ENCODE measurements at regions not wholly inside any gene's neighbourhood (a gene's known extent, or its start where the extent isn't known, plus 50 kb on each side); places are given as distances from the start of the nearest gene placed in this dataset.
"Not testable (repeated sequence)": the region's sequence is repeated elsewhere in the genome, so short reads cannot be mapped to it uniquely, and the experiment has no call there.

GRCh38 chr2:111420074-111420473, 299.4 kb downstream of the BCL2L11 start:
- not testable (repeated sequence) for DNase-seq (ENCODE audit: low read depth in 3 of 3, low spot score in 1 of 3)

- not testable (repeated sequence) for DNase-seq (ENCODE audit: low read depth in 3 of 3, low spot score in 1 of 3)
Observed at GRCh38 chr2:111420835-111421234, 300.1 kb downstream of the BCL2L11 start.

- not testable (repeated sequence) for DNase-seq (ENCODE audit: low read depth in 3 of 3, low spot score in 1 of 3)
Observed at GRCh38 chr2:111421949-111422348, 301.2 kb downstream of the BCL2L11 start.

- DNase-seq (ENCODE audit: low read depth in 3 of 3, low spot score in 1 of 3), result not testable (repeated sequence)
Observed at GRCh38 chr2:111422562-111422961, 301.8 kb downstream of the BCL2L11 start.

GRCh38 chr2:111423184-111423583, 302.5 kb downstream of the BCL2L11 start:
- DNase-seq (ENCODE audit: low read depth in 3 of 3, low spot score in 1 of 3), result not testable (repeated sequence)

- not testable (repeated sequence) for DNase-seq (ENCODE audit: low read depth in 3 of 3, low spot score in 1 of 3)
Observed at GRCh38 chr2:111424176-111424575, 303.5 kb downstream of the BCL2L11 start.

GRCh38 chr2:111424851-111425309, 304.2 kb downstream of the BCL2L11 start:
- peak in 1 of 3 donors; percentile 41 for DNase-seq (ENCODE audit: low read depth in 3 of 3, low spot score in 1 of 3)

- not testable (repeated sequence) for DNase-seq (ENCODE audit: low read depth in 3 of 3, low spot score in 1 of 3)
Observed at GRCh38 chr2:111425789-111426201, 305.1 kb downstream of the BCL2L11 start.

- DNase-seq (ENCODE audit: low read depth in 3 of 3, low spot score in 1 of 3), result not testable (repeated sequence)
Observed at GRCh38 chr2:111427346-111427745, 306.6 kb downstream of the BCL2L11 start.

GRCh38 chr2:111428915-111429314, 308.2 kb downstream of the BCL2L11 start:
- DNase-seq (ENCODE audit: low read depth in 3 of 3, low spot score in 1 of 3), result not testable (repeated sequence)

GRCh38 chr2:111429353-111429752, 308.6 kb downstream of the BCL2L11 start:
- not testable (repeated sequence) for DNase-seq (ENCODE audit: low read depth in 3 of 3, low spot score in 1 of 3)

- not testable (repeated sequence) for DNase-seq (ENCODE audit: low read depth in 3 of 3, low spot score in 1 of 3)
Observed at GRCh38 chr2:111430817-111431661, 310.3 kb downstream of the BCL2L11 start.

- not testable (repeated sequence) for DNase-seq (ENCODE audit: low read depth in 3 of 3, low spot score in 1 of 3)
Observed at GRCh38 chr2:111432423-111432822, 311.7 kb downstream of the BCL2L11 start.

- not testable (repeated sequence) for DNase-seq (ENCODE audit: low read depth in 3 of 3, low spot score in 1 of 3)
Observed at GRCh38 chr2:111432916-111433499, 312.3 kb downstream of the BCL2L11 start.

GRCh38 chr2:111433892-111434607, 313.3 kb downstream of the BCL2L11 start:
- DNase-seq (ENCODE audit: low read depth in 3 of 3, low spot score in 1 of 3), result not testable (repeated sequence)

- DNase-seq (ENCODE audit: low read depth in 3 of 3, low spot score in 1 of 3), result not testable (repeated sequence)
Observed at GRCh38 chr2:111434608-111434939, 313.9 kb downstream of the BCL2L11 start.

- DNase-seq (ENCODE audit: low read depth in 3 of 3, low spot score in 1 of 3), result not testable (repeated sequence)
Observed at GRCh38 chr2:111435553-111436310, 315.0 kb downstream of the BCL2L11 start.

- DNase-seq (ENCODE audit: low read depth in 3 of 3, low spot score in 1 of 3), result not testable (repeated sequence)
Observed at GRCh38 chr2:111436411-111436810, 315.7 kb downstream of the BCL2L11 start.

GRCh38 chr2:111437288-111437990, 316.7 kb downstream of the BCL2L11 start:
- DNase-seq (ENCODE audit: low read depth in 3 of 3, low spot score in 1 of 3), result not testable (repeated sequence)

GRCh38 chr2:111438161-111438560, 317.4 kb downstream of the BCL2L11 start:
- not testable (repeated sequence) for DNase-seq (ENCODE audit: low read depth in 3 of 3, low spot score in 1 of 3)
